Brain microvascular endothelial cell (primary cell): ENCODE measurements at regions not wholly inside any gene's neighbourhood (a gene's known extent, or its start where the extent isn't known, plus 50 kb on each side); places are given as distances from the start of the nearest gene placed in this dataset.

ENCODE experiments used
- DNase-seq: peaks from one replicate; pipeline ENCODE4 v3.0.0-alpha.2; 2020
- H3K27ac ChIP-seq: fragments of 250-450 bp; sonication (Bioruptor Pico); 2 replicates; pipeline ENCODE4 v1.5.1; 2020; ENCODE audit warnings: mild to moderate bottlenecking, moderate library complexity
- H3K27me3 ChIP-seq: fragments of 250-450 bp; sonication (Bioruptor Pico); replicated peaks from 2 replicates; pipeline ENCODE4 v1.5.1; 2020; ENCODE audit warnings: mild to moderate bottlenecking
- H3K36me3 ChIP-seq: fragments of 250-450 bp; sonication (Bioruptor Pico); replicated peaks from 2 replicates; pipeline ENCODE4 v1.5.1; 2020; ENCODE audit warnings: mild to moderate bottlenecking
- H3K4me3 ChIP-seq: 2 replicates; pipeline ENCODE4 v1.5.1; 2011; ENCODE audit warnings: low read depth, mild to moderate bottlenecking, control low read depth, low read length, moderate library complexity
- in situ Hi-C: cut with HindIII; loops from 2 replicates; pipeline ENCODE4 v1.10.0; 2017; ENCODE audit warnings: low sequenced_read_pairs, low pct_ligation_motif_present
- TF ChIP-seq, protein P1 (sequence below): IDR thresholded peaks from 2 replicates; pipeline ENCODE4 v1.5.1; 2011; ENCODE audit warnings: low read depth, mild to moderate bottlenecking, moderate library complexity, low read length, control low read depth, inconsistent platforms; ENCODE audit errors: missing control alignments

DNA sequence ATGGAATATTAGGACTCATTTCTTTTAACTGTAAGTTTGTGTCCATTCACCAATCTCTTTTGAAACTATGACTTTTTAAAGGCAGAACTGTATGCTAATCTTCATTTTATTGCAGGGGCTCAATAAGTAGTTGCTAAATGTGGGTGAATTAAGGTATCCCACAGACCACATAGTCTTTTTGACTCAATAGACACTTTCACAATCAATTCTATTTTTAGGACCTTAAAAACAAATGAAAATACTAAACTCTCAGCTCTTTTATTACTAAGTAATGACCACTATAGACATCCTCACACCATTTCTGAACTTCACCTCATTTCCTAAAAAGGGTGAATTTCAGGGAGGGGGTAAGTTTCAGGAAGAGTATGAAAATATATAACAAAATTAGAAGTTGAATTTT is 106.8 kb upstream of the BEND6 start:
- Histone ChIP-seq H3K27me3 (no peaks in the 10 kb centered on the region), H3K36me3 (no peaks in the 10 kb centered on the region), H3K27ac (no peak overlapping the region), H3K4me3 (no peak overlapping the region)
- in situ Hi-C loops, result no loop called here
- DNase-seq, result no peak
- TF ChIP-seq, protein P1, sequence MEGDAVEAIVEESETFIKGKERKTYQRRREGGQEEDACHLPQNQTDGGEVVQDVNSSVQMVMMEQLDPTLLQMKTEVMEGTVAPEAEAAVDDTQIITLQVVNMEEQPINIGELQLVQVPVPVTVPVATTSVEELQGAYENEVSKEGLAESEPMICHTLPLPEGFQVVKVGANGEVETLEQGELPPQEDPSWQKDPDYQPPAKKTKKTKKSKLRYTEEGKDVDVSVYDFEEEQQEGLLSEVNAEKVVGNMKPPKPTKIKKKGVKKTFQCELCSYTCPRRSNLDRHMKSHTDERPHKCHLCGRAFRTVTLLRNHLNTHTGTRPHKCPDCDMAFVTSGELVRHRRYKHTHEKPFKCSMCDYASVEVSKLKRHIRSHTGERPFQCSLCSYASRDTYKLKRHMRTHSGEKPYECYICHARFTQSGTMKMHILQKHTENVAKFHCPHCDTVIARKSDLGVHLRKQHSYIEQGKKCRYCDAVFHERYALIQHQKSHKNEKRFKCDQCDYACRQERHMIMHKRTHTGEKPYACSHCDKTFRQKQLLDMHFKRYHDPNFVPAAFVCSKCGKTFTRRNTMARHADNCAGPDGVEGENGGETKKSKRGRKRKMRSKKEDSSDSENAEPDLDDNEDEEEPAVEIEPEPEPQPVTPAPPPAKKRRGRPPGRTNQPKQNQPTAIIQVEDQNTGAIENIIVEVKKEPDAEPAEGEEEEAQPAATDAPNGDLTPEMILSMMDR, result no peak

DNA sequence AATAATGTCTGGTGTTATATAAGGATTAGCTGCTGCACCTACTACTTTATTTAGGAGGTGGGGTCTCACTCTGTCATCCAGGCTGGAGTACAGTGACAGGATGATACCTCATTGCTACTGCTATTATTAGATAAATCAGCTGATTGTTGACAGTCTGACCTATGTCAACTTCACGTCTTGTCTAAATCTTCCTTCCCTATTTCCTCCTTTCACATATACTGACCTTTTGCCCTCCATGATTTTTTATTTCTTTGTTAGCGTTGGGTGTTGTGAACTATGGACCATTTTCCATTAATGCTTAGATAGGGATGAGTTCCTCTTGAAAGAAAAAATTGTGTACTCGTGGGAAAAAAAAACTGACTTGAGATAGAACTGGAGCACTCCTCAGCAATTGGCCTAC is 109.9 kb upstream of the BEND6 start:
- H3K4me3 ChIP-seq, result no peak overlapping the region
- no peaks in the 10 kb centered on the region for H3K36me3 ChIP-seq
- DNase-seq, result no peak
- no peak overlapping the region for H3K27ac ChIP-seq
- no peaks in the 10 kb centered on the region for H3K27me3 ChIP-seq
- TF ChIP-seq, protein P1, result no peak
- in situ Hi-C loops, result no loop called here

DNA sequence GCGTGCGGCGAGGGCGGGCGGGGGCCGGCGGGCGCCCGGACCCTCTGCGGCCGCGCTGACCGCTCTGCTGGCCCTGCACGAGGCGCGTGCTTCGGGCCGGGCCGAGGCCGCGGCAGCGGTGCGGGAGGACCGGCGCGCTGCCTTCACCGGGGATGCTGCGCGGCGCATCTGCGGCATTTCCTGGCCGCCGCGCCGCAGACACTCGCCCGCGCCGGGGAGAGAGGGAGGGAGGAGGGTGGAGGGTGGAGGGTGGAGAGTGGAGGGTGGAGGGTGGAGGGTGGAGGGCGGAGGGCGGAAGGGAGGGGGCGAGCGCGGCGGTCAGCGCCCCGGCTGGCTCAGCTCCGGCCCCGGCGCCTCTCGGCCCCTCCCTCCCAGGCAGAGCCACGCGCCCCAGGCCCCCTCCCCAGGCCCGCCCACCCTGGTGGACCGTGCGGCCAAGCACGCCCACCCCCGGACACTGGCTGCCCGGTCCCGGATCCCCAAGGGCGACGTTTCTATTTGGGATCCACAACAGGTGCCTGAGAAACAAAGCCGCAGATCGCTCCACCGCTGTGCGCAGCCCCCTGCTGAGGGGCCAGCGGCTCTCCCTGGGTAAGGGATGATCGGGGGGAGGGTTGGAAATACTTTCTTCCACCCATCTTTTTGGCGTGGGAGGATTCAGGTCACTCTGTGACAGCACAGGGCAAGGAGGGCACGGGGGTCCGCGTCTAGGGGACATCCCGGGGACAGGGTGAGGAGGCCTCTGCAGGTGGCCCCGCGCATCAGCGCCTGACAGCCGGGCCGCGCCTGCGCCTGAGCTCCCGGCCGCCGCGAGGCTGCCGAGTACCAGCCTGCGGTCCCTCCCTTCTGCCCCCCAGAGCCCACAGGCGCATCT is 111.2 kb upstream of the BEND6 start:
- H3K36me3 ChIP-seq, result no peaks in the 10 kb centered on the region
- in situ Hi-C loops, result no loop called here
- H3K4me3 ChIP-seq, result peak overlapping the region; percentile 69
- H3K27ac ChIP-seq, result peak overlapping the region; percentile 31
- peak; percentile 67 for DNase-seq
- no peaks in the 10 kb centered on the region for H3K27me3 ChIP-seq
- TF ChIP-seq, protein P1, result peak; percentile 71

DNA sequence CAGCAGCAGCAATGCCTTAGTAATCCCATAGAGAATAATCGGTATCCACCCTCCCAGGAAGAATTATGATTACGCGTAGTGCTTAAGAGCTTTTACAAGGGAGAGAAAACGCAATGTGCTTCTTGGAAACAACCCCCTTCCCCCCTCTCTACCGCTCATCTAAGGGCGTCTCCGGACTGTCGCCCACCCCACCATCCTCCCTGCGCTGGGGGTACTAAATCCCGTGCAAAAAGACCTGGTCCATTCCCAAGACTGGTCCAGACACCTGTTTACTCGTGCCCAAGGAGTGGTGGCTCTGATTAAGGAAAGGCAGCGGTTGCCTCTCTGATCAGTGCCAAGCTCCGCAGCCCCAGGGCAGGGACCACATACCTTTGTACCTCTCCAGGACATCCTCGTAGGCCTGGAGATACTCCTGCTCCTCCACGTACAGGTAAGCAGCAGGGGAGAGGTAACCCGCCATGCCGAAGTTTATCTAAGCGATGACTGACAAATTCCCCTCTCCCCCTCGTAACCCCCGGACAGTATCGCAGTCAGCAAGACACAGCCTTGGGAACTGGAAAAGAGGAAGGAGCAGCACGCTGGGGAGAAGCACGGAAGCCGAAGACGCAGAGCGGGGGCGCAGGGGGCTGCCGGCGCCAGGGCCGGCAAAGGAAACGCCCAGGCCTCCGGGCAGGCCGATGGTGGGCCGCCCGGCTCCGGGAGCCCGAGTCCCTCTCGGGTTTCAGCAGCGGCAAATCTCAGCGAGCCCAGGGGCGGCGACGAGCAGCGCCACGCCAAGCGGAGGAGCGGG is 112.0 kb upstream of the BEND6 start:
- H3K27ac ChIP-seq, result peak overlapping the region; percentile 31
- H3K36me3 ChIP-seq, result no peaks in the 10 kb centered on the region
- H3K4me3 ChIP-seq, result peak overlapping the region; percentile 69
- peak; percentile 27 for DNase-seq
- no peaks in the 10 kb centered on the region for H3K27me3 ChIP-seq
- TF ChIP-seq, protein P1, result no peak
- in situ Hi-C loops, result no loop called here

DNA sequence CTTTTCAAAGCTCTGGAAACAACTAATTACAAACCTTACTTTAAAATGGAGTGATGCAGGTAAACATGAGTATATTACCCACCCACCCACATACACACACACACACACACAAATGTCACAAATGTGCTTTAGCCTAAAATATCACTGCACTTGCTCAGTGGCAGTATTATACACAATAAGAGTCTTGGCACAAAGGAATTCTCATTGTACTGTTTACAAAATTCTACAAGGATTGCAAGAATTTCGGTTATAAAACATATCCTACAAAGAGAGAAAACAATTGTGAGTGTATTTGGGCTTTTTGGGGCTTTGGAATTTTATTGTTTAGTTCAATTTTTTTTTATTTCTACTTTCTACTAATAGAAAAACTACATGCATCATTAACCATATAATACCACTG is 113.2 kb upstream of the BEND6 start:
- Histone ChIP-seq H3K36me3 (no peaks in the 10 kb centered on the region), H3K27ac (peak overlapping the region; percentile 81), H3K4me3 (peak overlapping the region; percentile 69), H3K27me3 (no peaks in the 10 kb centered on the region)
- TF ChIP-seq, protein P1, result no peak
- in situ Hi-C loops, result no loop called here
- DNase-seq, result no peak
